MCF 10A (cell line): ENCODE measurements at regions not wholly inside any gene's neighbourhood (a gene's known extent, or its start where the extent isn't known, plus 50 kb on each side); places are given as distances from the start of the nearest gene placed in this dataset.

Experiments used
- BruUV-seq: library from RNA; stranded (reverse); fragments of 400-500 nt; replicated peaks from 2 replicates; lab custom pipeline; 2021; lab: Mats Ljungman, UMichigan
- CTCF ChIA-PET: fragments of 300-600 bp; sonication (Branson Sonifier 250); formaldehyde crosslinking; extraction: SDS; loops from one replicate; lab custom pipeline; 2021; ENCODE audit warnings: antibody characterized with exemption, inconsistent platforms; lab: Yijun Ruan, JAX
- POLR2A ChIA-PET: fragments of 300-600, 350-650 bp; sonication (Branson Sonifier 250); formaldehyde crosslinking; extraction: SDS; loops from one replicate; lab custom pipeline; 2020; ENCODE audit warnings: antibody characterized with exemption, inconsistent platforms; lab: Yijun Ruan, JAX
- DNase-seq: peaks from one replicate; pipeline ENCODE4 v3.0.0-alpha.2; 2018; ENCODE audit not compliant: unreplicated experiment
- H3K27ac Mint-ChIP-seq: one replicate; pipeline ENCODE4 v1.8.0; 2022; ENCODE audit warnings: mild to moderate bottlenecking, low read depth, mixed read lengths; ENCODE audit not compliant: unreplicated experiment
- H3K27me3 Mint-ChIP-seq: one replicate; pipeline ENCODE4 v1.8.0; 2022; ENCODE audit warnings: mixed read lengths; ENCODE audit not compliant: insufficient read depth, unreplicated experiment
- H3K36me3 Mint-ChIP-seq: one replicate; pipeline ENCODE4 v1.8.0; 2022; ENCODE audit warnings: mild to moderate bottlenecking, moderate library complexity, mixed read lengths; ENCODE audit not compliant: insufficient read depth, unreplicated experiment
- H3K4me1 Mint-ChIP-seq: one replicate; pipeline ENCODE4 v1.8.0; 2022; ENCODE audit warnings: mixed read lengths; ENCODE audit not compliant: insufficient read depth, unreplicated experiment
- H3K4me3 Mint-ChIP-seq: one replicate; pipeline ENCODE4 v1.8.0; 2022; ENCODE audit warnings: mild to moderate bottlenecking, moderate library complexity, mixed read lengths; ENCODE audit not compliant: unreplicated experiment
- H3K9me3 Mint-ChIP-seq: one replicate; pipeline ENCODE4 v1.8.0; 2022; ENCODE audit warnings: mixed read lengths; ENCODE audit not compliant: unreplicated experiment
- CTCF ChIP-seq: fragments of 200-600 bp; IDR thresholded peaks from one replicate; pipeline ENCODE4 v1.8.0; 2022; ENCODE audit warnings: antibody characterized with exemption, mild to moderate bottlenecking; ENCODE audit not compliant: unreplicated experiment
- intact Hi-C: fragments of 100-400 bp; cut with micrococcal nuclease; formaldehyde crosslinking; loops from 2 replicates; pipeline ENCODE4 v1.14.1; 2022

- CTCF ChIA-PET, result no interaction called here
- BruUV-seq, result no TSS peak
- H3K36me3 Mint-ChIP-seq, result no peaks in the 10 kb centered on the region
- intact Hi-C loops, result no loop called here
- POLR2A ChIA-PET, result no interaction called here
- H3K9me3 Mint-ChIP-seq, result no peaks in the 10 kb centered on the region
- no peaks in the 10 kb centered on the region for H3K4me1 Mint-ChIP-seq
- DNase-seq, result no peak
- no peak overlapping the region for H3K4me3 Mint-ChIP-seq
- TF ChIP-seq CTCF, result no peak
- no peak overlapping the region for H3K27ac Mint-ChIP-seq
- no peaks in the 10 kb centered on the region for H3K27me3 Mint-ChIP-seq
These were observed 317.6 kb downstream of the DKK2 start for GRCh38 chr4:106718548-106718947.

- Mint-ChIP-seq H3K36me3 (no peaks in the 10 kb centered on the region), H3K27me3 (no peaks in the 10 kb centered on the region), H3K27ac (no peak overlapping the region), H3K4me1 (no peaks in the 10 kb centered on the region), H3K4me3 (no peak overlapping the region), H3K9me3 (no peaks in the 10 kb centered on the region)
- intact Hi-C loops, result no loop called here
- CTCF ChIA-PET, result no interaction called here
- no peak for DNase-seq
- no peak for TF ChIP-seq CTCF
- POLR2A ChIA-PET, result no interaction called here
- no TSS peak for BruUV-seq
These were observed 319.0 kb downstream of the DKK2 start for GRCh38 chr4:106717091-106717490.

GRCh38 chr4:106715825-106716224, 320.3 kb downstream of the DKK2 start:
- BruUV-seq, result no TSS peak
- POLR2A ChIA-PET, result interaction anchor here (0.7 kb wide), 1 partner anchor 14 kb away, joined by 4 read pairs; no protein-coding TSS in a partner anchor
- no peaks in the 10 kb centered on the region for H3K27me3 Mint-ChIP-seq
- DNase-seq, result no peak
- no peaks in the 10 kb centered on the region for H3K36me3 Mint-ChIP-seq
- TF ChIP-seq CTCF, result no peak
- H3K4me1 Mint-ChIP-seq, result no peaks in the 10 kb centered on the region
- no peak overlapping the region for H3K4me3 Mint-ChIP-seq
- H3K9me3 Mint-ChIP-seq, result no peaks in the 10 kb centered on the region
- no peak overlapping the region for H3K27ac Mint-ChIP-seq
- CTCF ChIA-PET, result no interaction called here
- intact Hi-C loops, result no loop called here

GRCh38 chr4:106708464-106708816, 327.7 kb downstream of the DKK2 start:
- Mint-ChIP-seq H3K27ac (no peak overlapping the region), H3K36me3 (no peaks in the 10 kb centered on the region), H3K4me1 (no peaks in the 10 kb centered on the region), H3K4me3 (no peak overlapping the region), H3K9me3 (no peaks in the 10 kb centered on the region), H3K27me3 (no peaks in the 10 kb centered on the region)
- DNase-seq, result no peak
- TF ChIP-seq CTCF, result no peak
- no TSS peak for BruUV-seq
- intact Hi-C loops, result no loop called here
- ChIA-PET CTCF (interaction anchor here (1.2 kb wide), 1 partner anchor 10 kb away, joined by 4 read pairs; no protein-coding TSS in a partner anchor), POLR2A (no interaction called here)
